Endothelial cell of umbilical vein (primary cell): ENCODE measurements at regions not wholly inside any gene's neighbourhood (a gene's known extent, or its start where the extent isn't known, plus 50 kb on each side); places are given as distances from the start of the nearest gene placed in this dataset.

Experiments used
- BruUV-seq: library from RNA; stranded (reverse); fragments of 400-500 nt; replicated peaks from 2 replicates; lab custom pipeline; 2021; lab: Mats Ljungman, UMichigan
- CTCF ChIA-PET: fragments of 300-600, 350-600 bp; sonication (Branson Sonifier 250); formaldehyde crosslinking; loops from one replicate; lab custom pipeline; 2021; ENCODE audit warnings: antibody characterized with exemption, inconsistent platforms; lab: Charles Lee
- POLR2A ChIA-PET: fragments of 300-600, 350-600 bp; sonication (Branson Sonifier 250); formaldehyde crosslinking; loops from one replicate; lab custom pipeline; 2021; ENCODE audit warnings: antibody characterized with exemption, inconsistent platforms; lab: Charles Lee
- DNase-seq: peaks from one replicate; pipeline ENCODE4 v3.0.0-alpha.2; 2011; ENCODE audit warnings: low read depth, low spot score
- FAIRE-seq: peaks from 2 replicates; lab custom pipeline; 2011; peaks lifted over from hg19 to GRCh38; lab: Jason Lieb, UNC
- H2AFZ ChIP-seq: 2 replicates; pipeline ENCODE4 v1.6.0; 2012; ENCODE audit warnings: low read depth, low read length, control low read depth, inconsistent platforms
- H3K27ac ChIP-seq: 2 replicates; pipeline ENCODE4 v1.5.1; 2011; ENCODE audit warnings: low read depth, mild to moderate bottlenecking, control low read depth, low read length, moderate library complexity; ENCODE audit not compliant: insufficient read depth
- H3K27me3 ChIP-seq, 2 experiments: 2 replicates each; pipeline versions ENCODE4 v1.6.0 to v1.6.1; 2011; ENCODE audit warnings: low read length in 2 of 2, mixed read lengths in 1 of 2; ENCODE audit not compliant: control insufficient read depth in 2 of 2, insufficient read depth in 2 of 2
- H3K36me3 ChIP-seq, 2 experiments: 2 replicates in 1 of 2; 3 replicates in 1 of 2; pipeline ENCODE4 v1.5.1; 2011; ENCODE audit warnings: low read length in 2 of 2, mild to moderate bottlenecking in 1 of 2, moderate library complexity in 1 of 2; ENCODE audit not compliant: control insufficient read depth in 2 of 2, insufficient read depth in 2 of 2; ENCODE audit errors: extremely low read depth in 1 of 2
- H3K4me1 ChIP-seq: 3 replicates; pipeline ENCODE4 v1.5.1; 2011; ENCODE audit warnings: mild to moderate bottlenecking, low read length; ENCODE audit not compliant: control insufficient read depth, insufficient read depth; ENCODE audit errors: extremely low read depth
- H3K4me2 ChIP-seq: 2 replicates; pipeline ENCODE4 v1.6.1; 2011; ENCODE audit warnings: low read length, control low read depth, mixed read lengths; ENCODE audit not compliant: insufficient read depth
- H3K4me3 ChIP-seq, 3 experiments: fragments of 200-600 bp in 1 of 3; sonication (generic), shearing (Covaris generic) in 1 of 3; replicated peaks in 1 of 3; 2 replicates each; pipeline ENCODE4 v1.5.1; 2011 to 2016; ENCODE audit warnings: control low read depth in 3 of 3, low read length in 3 of 3, mild to moderate bottlenecking in 2 of 3, inconsistent platforms in 1 of 3, low read depth in 1 of 3, moderate library complexity in 1 of 3; ENCODE audit not compliant: insufficient read depth in 1 of 3
- H3K79me2 ChIP-seq: 2 replicates; pipeline ENCODE4 v1.6.0; 2012; ENCODE audit warnings: low read length, inconsistent platforms; ENCODE audit not compliant: control insufficient read depth, insufficient read depth
- H3K9ac ChIP-seq: replicated peaks from 2 replicates; pipeline ENCODE3; 2011; ENCODE audit warnings: low read length, control low read depth; ENCODE audit not compliant: insufficient read depth; ENCODE audit errors: extremely low read depth
- H3K9me1 ChIP-seq: replicated peaks from 3 replicates; pipeline ENCODE4 v1.6.0; 2011; ENCODE audit warnings: mild to moderate bottlenecking, low read length; ENCODE audit not compliant: control insufficient read depth, insufficient read depth; ENCODE audit errors: extremely low read depth
- H3K9me3 ChIP-seq: replicated peaks from 2 replicates; pipeline ENCODE4 v1.5.1; 2012; ENCODE audit warnings: low read length, inconsistent platforms; ENCODE audit not compliant: control insufficient read depth, insufficient read depth
- H4K20me1 ChIP-seq: replicated peaks from 2 replicates; pipeline ENCODE3; 2011; ENCODE audit warnings: mild to moderate bottlenecking, low read length; ENCODE audit not compliant: control insufficient read depth, insufficient read depth; ENCODE audit errors: extremely low read depth
- CTCF ChIP-seq, 2 donors: IDR thresholded peaks; 1 replicate in 1 of 2; 2 replicates in 1 of 2; pipeline ENCODE4 v1.5.1; 2011; ENCODE audit warnings: low read length in 2 of 2, mild to moderate bottlenecking in 2 of 2, moderate library complexity in 2 of 2, control low read depth in 1 of 2, inconsistent platforms in 1 of 2, low read depth in 1 of 2; ENCODE audit not compliant: insufficient read depth in 1 of 2; ENCODE audit errors: extremely low read depth in 1 of 2
- EZH2 ChIP-seq: IDR thresholded peaks from 2 replicates; pipeline ENCODE4 v1.6.1; 2012; ENCODE audit warnings: borderline replicate concordance, low read depth, mild to moderate bottlenecking, moderate library complexity, low read length, inconsistent platforms; ENCODE audit not compliant: severe bottlenecking
- FOS ChIP-seq: IDR thresholded peaks from 2 replicates; pipeline ENCODE4 v1.6.1; 2011; ENCODE audit warnings: mild to moderate bottlenecking, low read length, moderate library complexity, borderline replicate concordance; ENCODE audit not compliant: insufficient read depth
- GATA2 ChIP-seq: IDR thresholded peaks from 2 replicates; pipeline ENCODE4 v1.7.0; 2011; ENCODE audit warnings: low read depth, mild to moderate bottlenecking, moderate library complexity, mixed read lengths, low read length; ENCODE audit not compliant: insufficient read length, insufficient read depth
- JUN ChIP-seq: IDR thresholded peaks from 2 replicates; pipeline ENCODE4 v1.6.1; 2011; ENCODE audit warnings: borderline replicate concordance, low read depth; ENCODE audit not compliant: insufficient read length, insufficient read depth
- MAX ChIP-seq: IDR thresholded peaks from 2 replicates; pipeline ENCODE4 v1.6.1; 2011; ENCODE audit not compliant: insufficient read depth, insufficient read length
- MYC ChIP-seq: IDR thresholded peaks from one replicate; pipeline ENCODE4 v1.6.1; 2011; ENCODE audit warnings: mild to moderate bottlenecking, low read depth, low read length
- POLR2A ChIP-seq: IDR thresholded peaks from 2 replicates; pipeline ENCODE4 v1.6.1; 2012; ENCODE audit warnings: low read depth, mild to moderate bottlenecking, control low read depth, low read length
- POLR2AphosphoS5 ChIP-seq: IDR thresholded peaks from 2 replicates; pipeline ENCODE4 v1.6.1; 2012; ENCODE audit warnings: low read depth, mild to moderate bottlenecking, control low read depth, low read length, moderate library complexity; ENCODE audit not compliant: insufficient read depth
- dilution Hi-C: fragments of 300-500 bp; cut with MboI; formaldehyde crosslinking; loops from one replicate; pipeline ENCODE4 v1.15.0; 2019; ENCODE audit warnings: low sequenced_read_pairs; ENCODE audit not compliant: extremely low pct_ligation_motif_present
- intact Hi-C: fragments of 100-400 bp; cut with micrococcal nuclease; formaldehyde crosslinking; loops from one replicate; pipeline ENCODE4 v1.10.0; 2022

- no peak overlapping the region for H3K9ac ChIP-seq
- POLR2A ChIA-PET, result no interaction called here
- H3K36me3 ChIP-seq, result no peaks in the 10 kb centered on the region
- H3K27ac ChIP-seq, result no peak overlapping the region
- no peaks in the 10 kb centered on the region for H3K27me3 ChIP-seq
- CTCF ChIA-PET, result interaction anchor here (1.4 to 14.5 kb wide), 7 partner anchors 9 to 178 kb away, joined by 3 to 139 read pairs (median 8); no protein-coding TSS in a partner anchor
- H3K9me1 ChIP-seq, result no peaks in the 10 kb centered on the region
- peaks cover 27% of the 10 kb centered on the region for H3K4me1 ChIP-seq
- H3K9me3 ChIP-seq, result no peaks in the 10 kb centered on the region
- H3K4me2 ChIP-seq, result peak overlapping the region; percentile 87
- no peak overlapping the region for H2AFZ ChIP-seq
- no peaks in the 10 kb centered on the region for H4K20me1 ChIP-seq
- intact Hi-C loops, result no loop called here
- peak overlapping the region in 2 of 3 experiments; percentile 69 to 92 for H3K4me3 ChIP-seq
- no peak for DNase-seq
- FAIRE-seq, result no peak
- BruUV-seq, result no TSS peak
- TF ChIP-seq MAX, result no peak
- no peak for TF ChIP-seq JUN
- no peak for TF ChIP-seq GATA2
- no peak for TF ChIP-seq POLR2AphosphoS5
- TF ChIP-seq EZH2, result no peak
- no peak for TF ChIP-seq FOS
- no peak for TF ChIP-seq CTCF (IDR thresholded peaks at IDR 0.05; ENCODE audit: extremely low read depth in 1 of 2, insufficient read depth in 1 of 2, low read depth in 1 of 2, low read length in 2 of 2)
- no peak for TF ChIP-seq POLR2A
- no peak for TF ChIP-seq MYC
- peaks cover 62% of the 10 kb centered on the region for H3K79me2 ChIP-seq
- dilution Hi-C loops, result no loop called here
Measured at GRCh38 chr1:201739080-201739479, 89.9 kb upstream of the IPO9 start.
